Progenitor cell of endocrine pancreas (in vitro differentiated cells): ENCODE measurements at regions not wholly inside any gene's neighbourhood (a gene's known extent, or its start where the extent isn't known, plus 50 kb on each side); places are given as distances from the start of the nearest gene placed in this dataset.
"Not testable (repeated sequence)": the region's sequence is repeated elsewhere in the genome, so short reads cannot be mapped to it uniquely, and the experiment has no call there.

ENCODE experiments used
- DNase-seq: peaks from one replicate; pipeline ENCODE4 v3.0.0; 2021; ENCODE audit warnings: low spot score; ENCODE audit not compliant: unreplicated experiment
- H3K27ac Mint-ChIP-seq: 2 replicates; pipeline ENCODE4 v1.8.0; 2021; ENCODE audit warnings: mild to moderate bottlenecking, moderate library complexity, mixed read lengths
- H3K27me3 Mint-ChIP-seq: 2 replicates; pipeline ENCODE4 v1.8.0; 2021; ENCODE audit warnings: mixed read lengths
- H3K36me3 Mint-ChIP-seq: 2 replicates; pipeline ENCODE4 v1.8.0; 2022; ENCODE audit warnings: mixed read lengths; ENCODE audit not compliant: insufficient read depth
- H3K4me1 Mint-ChIP-seq: 2 replicates; pipeline ENCODE4 v1.8.0; 2021; ENCODE audit warnings: low read depth, mixed read lengths
- H3K4me3 Mint-ChIP-seq: 2 replicates; pipeline ENCODE4 v1.8.0; 2021; ENCODE audit warnings: low read depth, mild to moderate bottlenecking, moderate library complexity, mixed read lengths
- H3K9me3 Mint-ChIP-seq: 2 replicates; pipeline ENCODE4 v1.8.0; 2021; ENCODE audit warnings: low read depth, mixed read lengths
- CTCF ChIP-seq: fragments of 200-600 bp; sonication (generic); IDR thresholded peaks from one replicate; pipeline ENCODE4 v1.5.0; 2021; ENCODE audit warnings: antibody characterized with exemption, mild to moderate bottlenecking; ENCODE audit not compliant: unreplicated experiment

GRCh38 chr20:1735417-1736089 lies 78.0 kb upstream of the SIRPG start:
- H3K4me3 Mint-ChIP-seq, result no peak overlapping the region
- no peaks in the 10 kb centered on the region for H3K36me3 Mint-ChIP-seq
- H3K27ac Mint-ChIP-seq, result no peak overlapping the region
- no peak for DNase-seq
- TF ChIP-seq CTCF, result no peak
- H3K4me1 Mint-ChIP-seq, result peaks cover 11% of the 10 kb centered on the region
- peaks cover 19% of the 10 kb centered on the region for H3K27me3 Mint-ChIP-seq
- no peaks in the 10 kb centered on the region for H3K9me3 Mint-ChIP-seq

- Mint-ChIP-seq H3K36me3 (no peaks in the 10 kb centered on the region), H3K4me1 (peaks cover 11% of the 10 kb centered on the region), H3K27me3 (peaks cover 19% of the 10 kb centered on the region), H3K27ac (no peak overlapping the region), H3K9me3 (no peaks in the 10 kb centered on the region), H3K4me3 (no peak overlapping the region)
- DNase-seq, result no peak
- TF ChIP-seq CTCF, result no peak
Measured at GRCh38 chr20:1734269-1734858, 76.8 kb upstream of the SIRPG start.

- H3K4me3 Mint-ChIP-seq, H3K9me3 Mint-ChIP-seq, H3K36me3 Mint-ChIP-seq, H3K27ac Mint-ChIP-seq, DNase-seq: not testable (repeated sequence)
- Mint-ChIP-seq H3K27me3 (peaks cover 19% of the 10 kb centered on the region), H3K4me1 (peaks cover 11% of the 10 kb centered on the region)
Measured at GRCh38 chr20:1731828-1732375, 74.3 kb upstream of the SIRPG start.

- H3K4me3 Mint-ChIP-seq, H3K27ac Mint-ChIP-seq, H3K9me3 Mint-ChIP-seq, H3K36me3 Mint-ChIP-seq, DNase-seq: not testable (repeated sequence)
- peaks cover 11% of the 10 kb centered on the region for H3K4me1 Mint-ChIP-seq
- peaks cover 19% of the 10 kb centered on the region for H3K27me3 Mint-ChIP-seq
Measured at GRCh38 chr20:1730981-1731711, 73.6 kb upstream of the SIRPG start.

GRCh38 chr20:1727303-1727702 lies 69.7 kb upstream of the SIRPG start:
- not testable (repeated sequence) for DNase-seq, H3K9me3 Mint-ChIP-seq, H3K27ac Mint-ChIP-seq, H3K36me3 Mint-ChIP-seq, H3K4me3 Mint-ChIP-seq
- Mint-ChIP-seq H3K4me1 (peaks cover 12% of the 10 kb centered on the region), H3K27me3 (peaks cover 12% of the 10 kb centered on the region)

- TF ChIP-seq CTCF, result no peak
- Mint-ChIP-seq H3K36me3 (no peaks in the 10 kb centered on the region), H3K4me3 (no peak overlapping the region), H3K27me3 (peaks cover 4% of the 10 kb centered on the region), H3K4me1 (peaks cover 3% of the 10 kb centered on the region), H3K27ac (no peak overlapping the region), H3K9me3 (no peaks in the 10 kb centered on the region)
- DNase-seq, result no peak
Measured at GRCh38 chr20:1724901-1725300, 67.3 kb upstream of the SIRPG start.
